Gastroesophageal sphincter (tissue), 3 donors: ENCODE measurements at regions not wholly inside any gene's neighbourhood (a gene's known extent, or its start where the extent isn't known, plus 50 kb on each side); places are given as distances from the start of the nearest gene placed in this dataset.

Experiments used
- CTCF ChIP-seq, 4 experiments: fragments of 200-600 bp in 2 of 4; fragments of 450-650 bp in 2 of 4; sonication (generic) in 1 of 4; IDR thresholded peaks; one replicate each; pipeline ENCODE4 v1.5.1; 2017 to 2019; ENCODE audit warnings: antibody characterized with exemption in 4 of 4, mild to moderate bottlenecking in 2 of 4, moderate library complexity in 2 of 4
- POLR2A ChIP-seq, 2 donors: fragments of 450-650 bp; IDR thresholded peaks; one replicate each; pipeline ENCODE4 v1.6.1; 2017; ENCODE audit warnings: antibody characterized with exemption in 2 of 2, mild to moderate bottlenecking in 2 of 2, moderate library complexity in 1 of 2
- POLR2AphosphoS5 ChIP-seq: sonication (generic); formaldehyde crosslinking; IDR thresholded peaks from one replicate; pipeline ENCODE4 v1.6.1; 2017; ENCODE audit warnings: antibody characterized with exemption

- TF ChIP-seq CTCF (IDR thresholded peaks at IDR 0.05) (no peak), POLR2AphosphoS5 (no peak), POLR2A (IDR thresholded peaks at IDR 0.05) (no peak)
These were observed 86.5 kb upstream of the CRY1 start for GRCh38 chr12:107179871-107180270.
